ENCODE measurements at regions not wholly inside any gene's neighbourhood (a gene's known extent, or its start where the extent isn't known, plus 50 kb on each side); places are given as distances from the start of the nearest gene placed in this dataset.

DNA sequence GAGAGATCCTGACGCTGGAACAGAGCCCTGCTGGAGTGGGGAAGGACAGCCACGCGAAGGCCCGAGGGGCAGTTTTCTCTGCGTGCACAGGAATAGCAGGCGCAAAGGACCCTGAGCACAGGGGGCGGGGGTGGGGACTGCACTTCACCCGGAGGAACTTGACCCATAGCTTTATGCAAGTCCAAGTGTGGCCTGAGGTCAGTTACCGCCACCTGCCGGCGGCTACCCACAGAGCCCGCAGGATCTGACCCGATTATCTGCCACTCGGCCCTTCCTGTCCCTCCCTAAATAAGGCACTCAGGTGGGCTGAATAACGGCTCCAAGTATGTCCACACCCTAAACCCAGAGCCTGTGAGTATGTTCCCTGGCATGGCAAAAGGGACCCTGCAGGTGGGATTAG lies 65.4 kb upstream of the FCN1 start:
- CTCF ChIA-PET = interaction anchor here (0.7 kb wide), 1 partner anchor 11 kb away, joined by 3 read pairs; no protein-coding TSS in a partner anchor
- Mint-ChIP-seq H3K4me1 (ENCODE audit: low read depth, unreplicated experiment) (no peaks in the 10 kb centered on the region), H3K27ac (ENCODE audit: unreplicated experiment) (no peak overlapping the region), H3K27me3 (ENCODE audit: unreplicated experiment) (peaks cover 18% of the 10 kb centered on the region), H3K36me3 (ENCODE audit: insufficient read depth, unreplicated experiment) (no peaks in the 10 kb centered on the region), H3K9me3 (ENCODE audit: low read depth, unreplicated experiment) (peaks cover 14% of the 10 kb centered on the region), H3K4me3 (ENCODE audit: low read depth, unreplicated experiment) (no peak overlapping the region)
- DNase-seq = no peak
- no TSS peak for BruUV-seq (replicated peaks)
- TF ChIP-seq, protein P1, sequence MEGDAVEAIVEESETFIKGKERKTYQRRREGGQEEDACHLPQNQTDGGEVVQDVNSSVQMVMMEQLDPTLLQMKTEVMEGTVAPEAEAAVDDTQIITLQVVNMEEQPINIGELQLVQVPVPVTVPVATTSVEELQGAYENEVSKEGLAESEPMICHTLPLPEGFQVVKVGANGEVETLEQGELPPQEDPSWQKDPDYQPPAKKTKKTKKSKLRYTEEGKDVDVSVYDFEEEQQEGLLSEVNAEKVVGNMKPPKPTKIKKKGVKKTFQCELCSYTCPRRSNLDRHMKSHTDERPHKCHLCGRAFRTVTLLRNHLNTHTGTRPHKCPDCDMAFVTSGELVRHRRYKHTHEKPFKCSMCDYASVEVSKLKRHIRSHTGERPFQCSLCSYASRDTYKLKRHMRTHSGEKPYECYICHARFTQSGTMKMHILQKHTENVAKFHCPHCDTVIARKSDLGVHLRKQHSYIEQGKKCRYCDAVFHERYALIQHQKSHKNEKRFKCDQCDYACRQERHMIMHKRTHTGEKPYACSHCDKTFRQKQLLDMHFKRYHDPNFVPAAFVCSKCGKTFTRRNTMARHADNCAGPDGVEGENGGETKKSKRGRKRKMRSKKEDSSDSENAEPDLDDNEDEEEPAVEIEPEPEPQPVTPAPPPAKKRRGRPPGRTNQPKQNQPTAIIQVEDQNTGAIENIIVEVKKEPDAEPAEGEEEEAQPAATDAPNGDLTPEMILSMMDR (IDR thresholded peaks at IDR 0.05; ENCODE audit: unreplicated experiment) = no peak
- intact Hi-C loops (cut with micrococcal nuclease; ENCODE audit: unreplicated experiment) = no loop called here

DNA sequence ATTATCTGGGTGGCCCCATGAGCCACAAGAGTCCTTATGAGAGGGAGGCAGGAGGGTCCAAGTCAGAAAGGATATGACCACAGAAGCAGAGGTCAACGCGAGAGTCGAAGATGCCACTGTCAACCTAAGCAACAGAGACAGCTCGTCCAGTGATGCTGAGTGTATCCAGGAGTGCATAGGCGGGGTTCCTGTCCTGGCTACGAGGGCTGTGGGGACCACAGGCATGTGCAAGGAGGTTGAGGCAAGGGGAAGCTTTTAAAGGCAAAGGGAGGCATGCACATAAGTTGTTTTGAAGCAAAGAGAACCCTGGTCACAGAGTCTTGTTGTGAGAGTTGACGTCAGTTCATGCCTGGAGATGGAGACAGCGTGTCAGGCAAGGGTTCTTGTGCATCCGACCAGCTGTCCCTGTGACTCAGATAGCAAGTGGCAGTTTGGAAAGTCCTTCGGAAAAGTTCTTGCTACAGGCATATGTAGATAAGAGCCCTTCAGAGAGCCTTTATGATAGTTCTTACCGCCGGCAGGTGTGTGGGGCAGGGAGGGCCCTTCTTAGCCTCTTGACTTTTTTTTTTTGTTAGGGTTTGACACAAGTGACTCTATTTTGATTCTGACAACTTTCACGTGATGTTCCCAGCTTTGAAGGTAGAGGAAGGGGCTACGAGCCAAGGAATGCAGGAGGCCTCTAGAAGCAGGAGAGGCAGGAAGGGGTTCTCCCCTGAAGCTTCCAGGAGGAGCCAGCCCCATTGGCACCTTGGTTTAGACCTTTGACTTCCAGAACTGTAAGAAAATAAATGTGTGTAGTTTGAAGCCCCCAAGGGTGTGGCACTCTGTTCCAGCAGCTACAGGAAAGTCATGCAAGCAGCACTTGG lies 66.0 kb upstream of the FCN1 start:
- intact Hi-C loops (cut with micrococcal nuclease; ENCODE audit: unreplicated experiment) = no loop called here
- Mint-ChIP-seq H3K9me3 (ENCODE audit: low read depth, unreplicated experiment) (peaks cover 14% of the 10 kb centered on the region), H3K36me3 (ENCODE audit: insufficient read depth, unreplicated experiment) (no peaks in the 10 kb centered on the region), H3K27me3 (ENCODE audit: unreplicated experiment) (peaks cover 18% of the 10 kb centered on the region), H3K27ac (ENCODE audit: unreplicated experiment) (no peak overlapping the region), H3K4me3 (ENCODE audit: low read depth, unreplicated experiment) (no peak overlapping the region), H3K4me1 (ENCODE audit: low read depth, unreplicated experiment) (no peaks in the 10 kb centered on the region)
- no TSS peak for BruUV-seq (replicated peaks)
- no peak for DNase-seq
- CTCF ChIA-PET = no interaction called here
- TF ChIP-seq, protein P1 (IDR thresholded peaks at IDR 0.05; ENCODE audit: unreplicated experiment) = no peak

DNA sequence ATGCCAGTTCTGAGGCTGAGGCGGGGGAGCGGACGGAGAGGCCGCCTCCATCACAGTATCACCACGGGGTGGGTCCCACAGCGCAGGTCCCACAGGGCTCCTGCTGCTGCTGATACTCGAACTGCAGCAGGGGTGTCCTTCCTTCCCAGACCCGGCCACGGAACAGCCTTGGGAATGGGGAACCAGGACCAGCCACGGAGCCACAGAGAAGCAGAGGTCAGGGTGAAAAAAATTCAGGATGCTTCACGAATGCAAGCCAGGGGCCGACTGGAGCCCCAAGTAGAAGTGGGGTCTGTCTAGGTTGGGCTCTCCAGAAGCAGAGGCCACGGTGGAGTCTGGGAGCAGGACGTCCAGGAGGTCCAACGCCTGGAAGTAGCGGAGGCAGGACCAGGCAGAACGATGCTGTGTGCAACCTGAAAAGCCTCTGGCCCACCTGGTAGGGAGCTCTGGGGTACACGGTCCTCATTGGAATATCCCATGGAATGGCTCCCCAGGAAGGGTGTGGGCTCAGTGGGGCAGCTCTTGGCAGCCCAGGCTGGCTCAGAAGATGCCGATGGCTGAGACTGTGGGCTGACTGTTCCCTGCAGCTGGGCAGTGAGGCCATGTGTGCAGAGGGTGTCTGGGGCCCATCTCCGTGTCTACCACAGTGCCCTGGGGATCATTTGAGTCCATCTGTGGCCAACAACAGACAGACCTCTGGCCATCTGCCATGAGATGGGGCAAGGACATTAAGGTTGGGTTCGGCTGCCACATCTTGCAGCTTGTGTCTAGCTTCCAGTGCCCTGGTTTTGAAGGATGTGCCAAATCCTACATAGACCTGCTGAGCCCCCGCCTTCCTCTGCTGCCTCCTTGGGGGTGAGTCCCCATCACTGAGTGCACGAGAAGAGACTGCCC lies 66.9 kb upstream of the FCN1 start:
- H3K4me1 Mint-ChIP-seq (ENCODE audit: low read depth, unreplicated experiment) = no peaks in the 10 kb centered on the region
- peaks cover 14% of the 10 kb centered on the region for H3K9me3 Mint-ChIP-seq (ENCODE audit: low read depth, unreplicated experiment)
- H3K36me3 Mint-ChIP-seq (ENCODE audit: insufficient read depth, unreplicated experiment) = no peaks in the 10 kb centered on the region
- no peak for DNase-seq
- peaks cover 18% of the 10 kb centered on the region for H3K27me3 Mint-ChIP-seq (ENCODE audit: unreplicated experiment)
- BruUV-seq (replicated peaks) = no TSS peak
- CTCF ChIA-PET = no interaction called here
- no peak overlapping the region for H3K4me3 Mint-ChIP-seq (ENCODE audit: low read depth, unreplicated experiment)
- intact Hi-C loops (cut with micrococcal nuclease; ENCODE audit: unreplicated experiment) = no loop called here
- TF ChIP-seq, protein P1 (IDR thresholded peaks at IDR 0.05; ENCODE audit: unreplicated experiment) = no peak
- H3K27ac Mint-ChIP-seq (ENCODE audit: unreplicated experiment) = no peak overlapping the region

DNA sequence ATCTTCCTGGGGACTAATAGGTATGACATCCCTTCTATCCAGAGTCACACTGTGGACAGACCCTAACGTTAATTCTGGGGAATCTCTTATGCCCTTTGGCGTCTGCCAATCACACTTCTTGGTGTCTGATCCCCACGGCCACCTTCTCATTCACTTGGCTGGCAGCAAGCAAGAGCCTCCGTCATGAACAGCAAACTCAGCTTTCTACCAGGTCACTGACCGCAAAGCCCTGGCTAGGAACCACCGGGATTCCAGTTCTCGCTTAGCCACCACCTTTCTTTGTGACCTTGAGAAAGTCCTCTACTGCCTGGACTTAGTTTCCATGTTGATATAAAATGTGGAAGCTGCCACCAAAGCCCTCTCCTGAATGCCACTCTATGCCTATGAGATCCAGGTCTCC lies 67.7 kb upstream of the FCN1 start:
- peaks cover 14% of the 10 kb centered on the region for H3K9me3 Mint-ChIP-seq (ENCODE audit: low read depth, unreplicated experiment)
- no peaks in the 10 kb centered on the region for H3K4me1 Mint-ChIP-seq (ENCODE audit: low read depth, unreplicated experiment)
- no peak for DNase-seq
- no peak overlapping the region for H3K27ac Mint-ChIP-seq (ENCODE audit: unreplicated experiment)
- H3K27me3 Mint-ChIP-seq (ENCODE audit: unreplicated experiment) = peaks cover 18% of the 10 kb centered on the region
- H3K36me3 Mint-ChIP-seq (ENCODE audit: insufficient read depth, unreplicated experiment) = no peaks in the 10 kb centered on the region
- CTCF ChIA-PET = no interaction called here
- H3K4me3 Mint-ChIP-seq (ENCODE audit: low read depth, unreplicated experiment) = no peak overlapping the region
- TF ChIP-seq, protein P1 (IDR thresholded peaks at IDR 0.05; ENCODE audit: unreplicated experiment) = no peak
- no TSS peak for BruUV-seq (replicated peaks)
- intact Hi-C loops (cut with micrococcal nuclease; ENCODE audit: unreplicated experiment) = no loop called here
